ENCODE measurements at regions not wholly inside any gene's neighbourhood (a gene's known extent, or its start where the extent isn't known, plus 50 kb on each side); places are given as distances from the start of the nearest gene placed in this dataset.

DNA sequence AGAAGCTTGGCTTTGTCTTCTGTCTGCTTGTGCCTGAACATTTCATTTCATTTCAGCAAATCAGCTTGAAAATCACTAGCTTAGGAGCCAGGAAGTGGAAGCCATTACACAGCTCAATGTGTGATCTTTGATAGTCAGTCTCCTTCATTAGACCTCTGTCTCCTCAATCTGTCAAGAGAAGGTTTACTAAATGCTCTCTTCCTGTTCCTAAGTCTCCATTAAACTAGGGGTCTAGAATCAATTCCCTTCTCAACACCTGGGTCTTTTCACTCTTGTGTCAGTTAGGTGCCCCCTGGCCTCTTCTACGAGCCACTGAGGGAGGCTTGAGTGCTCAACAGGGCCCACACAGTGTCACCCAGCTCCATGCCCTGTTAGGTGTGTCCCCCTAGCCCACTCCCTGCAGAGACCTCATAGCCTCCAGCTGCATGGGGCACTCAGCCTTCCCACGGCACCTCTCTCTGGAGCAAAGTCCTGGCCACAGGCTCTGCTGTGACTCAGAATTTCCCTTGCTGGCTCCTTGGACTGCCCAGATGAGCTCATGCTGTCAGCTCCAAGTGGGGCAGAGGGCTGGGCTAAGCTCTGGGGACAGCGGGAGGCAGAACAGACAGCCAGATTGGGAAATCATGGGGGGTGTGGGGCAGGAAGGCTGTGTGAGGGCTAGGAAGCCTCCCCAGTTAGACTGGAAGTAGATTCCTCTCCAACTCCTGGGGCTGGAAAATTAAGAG lies 115.7 kb upstream of the IPO9 start:
- DNase-seq (ENCODE audit: low read depth), result peak; percentile 99
- TF ChIP-seq, protein P1, sequence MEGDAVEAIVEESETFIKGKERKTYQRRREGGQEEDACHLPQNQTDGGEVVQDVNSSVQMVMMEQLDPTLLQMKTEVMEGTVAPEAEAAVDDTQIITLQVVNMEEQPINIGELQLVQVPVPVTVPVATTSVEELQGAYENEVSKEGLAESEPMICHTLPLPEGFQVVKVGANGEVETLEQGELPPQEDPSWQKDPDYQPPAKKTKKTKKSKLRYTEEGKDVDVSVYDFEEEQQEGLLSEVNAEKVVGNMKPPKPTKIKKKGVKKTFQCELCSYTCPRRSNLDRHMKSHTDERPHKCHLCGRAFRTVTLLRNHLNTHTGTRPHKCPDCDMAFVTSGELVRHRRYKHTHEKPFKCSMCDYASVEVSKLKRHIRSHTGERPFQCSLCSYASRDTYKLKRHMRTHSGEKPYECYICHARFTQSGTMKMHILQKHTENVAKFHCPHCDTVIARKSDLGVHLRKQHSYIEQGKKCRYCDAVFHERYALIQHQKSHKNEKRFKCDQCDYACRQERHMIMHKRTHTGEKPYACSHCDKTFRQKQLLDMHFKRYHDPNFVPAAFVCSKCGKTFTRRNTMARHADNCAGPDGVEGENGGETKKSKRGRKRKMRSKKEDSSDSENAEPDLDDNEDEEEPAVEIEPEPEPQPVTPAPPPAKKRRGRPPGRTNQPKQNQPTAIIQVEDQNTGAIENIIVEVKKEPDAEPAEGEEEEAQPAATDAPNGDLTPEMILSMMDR (IDR thresholded peaks at IDR 0.05; ENCODE audit: insufficient read depth, low read length), result no peak
- no peak overlapping the region for H3K4me3 ChIP-seq (ENCODE audit: low read depth, low read length)

DNA sequence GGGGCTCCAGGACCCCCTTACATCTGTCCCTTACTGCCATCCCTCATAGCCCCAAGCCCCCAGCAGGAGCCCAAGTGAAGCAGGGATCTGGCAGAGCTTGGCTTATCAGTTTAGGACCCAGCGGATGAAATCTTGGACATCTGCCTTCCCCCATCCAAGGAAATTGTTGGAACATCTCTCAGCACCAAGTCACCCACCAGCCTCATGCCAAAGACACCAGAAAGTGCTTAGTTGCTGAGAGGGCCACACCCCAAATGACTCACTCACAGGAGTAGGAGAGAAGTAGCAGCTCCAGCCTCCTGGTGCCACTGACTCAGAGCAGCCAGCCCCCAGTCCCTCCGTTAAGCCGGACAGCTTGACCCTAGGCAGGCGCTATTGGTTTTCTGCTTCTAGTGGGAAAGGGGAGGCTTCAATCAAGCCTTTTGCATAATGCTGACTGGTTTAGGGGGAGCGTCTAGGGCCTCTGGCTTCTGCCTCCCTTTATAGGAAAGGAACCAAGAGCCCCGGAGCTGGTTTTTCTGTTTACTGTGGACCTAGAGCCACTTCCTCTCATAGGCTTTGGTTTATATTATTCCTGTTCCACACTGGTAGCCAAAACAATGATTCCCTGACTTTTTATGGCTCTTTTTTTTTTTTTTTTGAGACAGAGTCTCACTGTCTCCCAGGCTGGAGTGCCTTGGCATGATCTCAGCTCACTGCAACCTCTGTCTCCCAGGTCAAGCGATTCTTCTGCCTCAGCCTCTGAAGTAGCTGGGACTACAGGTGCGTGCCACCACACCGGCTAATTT lies 114.2 kb upstream of the IPO9 start:
- no peak overlapping the region for H3K4me3 ChIP-seq (ENCODE audit: low read depth, low read length)
- DNase-seq (ENCODE audit: low read depth), result peak; percentile 99
- TF ChIP-seq, protein P1 (IDR thresholded peaks at IDR 0.05; ENCODE audit: insufficient read depth, low read length), result no peak

DNA sequence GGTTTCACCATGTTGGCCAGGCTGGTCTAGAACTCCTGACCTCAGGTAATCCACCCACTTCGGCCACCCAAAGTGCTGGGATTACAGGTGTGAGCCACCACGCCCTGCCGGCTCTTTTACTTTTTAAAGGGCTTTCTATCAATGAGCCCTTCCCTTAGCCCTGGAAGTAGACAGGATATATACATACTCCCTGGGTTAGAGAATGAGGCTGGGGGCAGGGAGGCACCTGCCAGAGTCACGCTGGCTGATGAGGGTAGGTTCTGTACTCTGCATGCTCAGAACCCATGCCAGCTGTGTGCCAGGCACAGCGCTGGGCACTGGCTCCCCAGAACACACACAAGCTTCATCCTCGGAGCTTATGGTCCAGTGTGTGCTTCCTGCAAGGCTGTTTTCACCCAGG lies 113.6 kb upstream of the IPO9 start:
- TF ChIP-seq, protein P1 (IDR thresholded peaks at IDR 0.05; ENCODE audit: insufficient read depth, low read length), result no peak
- DNase-seq (ENCODE audit: low read depth), result no peak
- H3K4me3 ChIP-seq (ENCODE audit: low read depth, low read length), result no peak overlapping the region

DNA sequence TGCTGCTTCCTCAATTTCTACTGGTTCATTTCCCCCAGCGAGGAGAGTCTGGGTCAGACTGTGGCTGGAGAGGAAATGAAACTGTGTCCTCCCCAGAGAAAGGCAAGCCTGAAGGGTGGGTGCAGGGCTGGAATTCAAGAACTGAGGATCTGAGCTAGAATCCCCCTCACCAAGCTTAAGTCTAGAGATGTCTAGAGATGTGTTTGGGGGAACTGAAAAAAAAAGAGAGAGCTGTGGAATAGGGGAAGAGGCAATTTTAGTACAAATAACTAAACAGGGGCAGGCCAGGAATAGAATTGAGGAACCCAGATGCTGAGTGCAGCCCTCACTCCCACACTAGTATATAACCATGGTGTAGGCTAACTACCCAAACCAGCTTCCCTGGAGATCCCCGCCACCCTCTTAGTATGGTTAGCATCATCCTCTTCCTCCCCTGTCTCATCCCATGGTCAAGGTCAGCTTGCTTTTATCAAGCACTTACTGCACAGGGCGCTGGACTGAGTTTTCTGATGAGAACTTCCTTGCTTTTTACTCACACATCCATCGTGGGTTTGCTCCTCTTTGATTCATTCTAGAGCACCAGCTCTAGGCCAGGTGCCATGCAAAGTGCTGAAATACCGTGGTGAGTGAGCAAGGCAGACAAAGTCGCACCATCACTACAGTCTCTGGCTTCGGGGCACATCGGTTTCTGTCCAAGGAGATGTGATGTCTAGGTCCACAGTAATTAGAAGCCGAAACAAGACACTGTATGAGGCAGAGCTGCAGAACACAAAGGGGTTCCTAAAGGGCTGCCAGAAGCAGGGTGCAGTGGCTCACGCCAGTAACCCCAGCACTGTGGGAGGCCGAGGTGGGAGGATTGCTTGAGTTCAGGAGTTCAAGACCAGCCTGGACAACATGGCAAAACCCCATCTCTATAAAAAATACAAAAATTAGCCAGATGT lies 112.9 kb upstream of the IPO9 start:
- no peak overlapping the region for H3K4me3 ChIP-seq (ENCODE audit: low read depth, low read length)
- DNase-seq (ENCODE audit: low read depth), result no peak
- TF ChIP-seq, protein P1 (IDR thresholded peaks at IDR 0.05; ENCODE audit: insufficient read depth, low read length), result no peak

DNA sequence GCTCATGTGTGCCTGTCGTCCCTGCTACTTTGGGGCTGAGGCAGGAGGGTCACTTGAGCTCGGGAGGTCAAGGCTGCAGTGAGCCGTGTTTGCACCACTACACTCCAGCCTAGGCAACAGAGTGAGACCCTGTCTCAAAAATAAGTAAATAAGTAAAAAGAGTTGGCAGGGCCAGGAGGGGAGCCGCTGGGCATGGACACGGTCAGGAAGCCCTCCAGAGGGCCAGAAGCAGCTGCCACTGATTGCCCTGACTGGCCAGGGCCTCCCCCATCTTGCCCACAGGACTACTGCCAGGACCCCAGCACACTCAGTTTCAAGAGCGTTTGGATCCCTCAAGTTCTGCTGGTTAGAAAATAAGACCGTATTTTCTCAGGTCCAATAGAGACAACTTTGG lies 112.2 kb upstream of the IPO9 start:
- no peak overlapping the region for H3K4me3 ChIP-seq (ENCODE audit: low read depth, low read length)
- no peak for DNase-seq (ENCODE audit: low read depth)
- TF ChIP-seq, protein P1 (IDR thresholded peaks at IDR 0.05; ENCODE audit: insufficient read depth, low read length), result no peak

DNA sequence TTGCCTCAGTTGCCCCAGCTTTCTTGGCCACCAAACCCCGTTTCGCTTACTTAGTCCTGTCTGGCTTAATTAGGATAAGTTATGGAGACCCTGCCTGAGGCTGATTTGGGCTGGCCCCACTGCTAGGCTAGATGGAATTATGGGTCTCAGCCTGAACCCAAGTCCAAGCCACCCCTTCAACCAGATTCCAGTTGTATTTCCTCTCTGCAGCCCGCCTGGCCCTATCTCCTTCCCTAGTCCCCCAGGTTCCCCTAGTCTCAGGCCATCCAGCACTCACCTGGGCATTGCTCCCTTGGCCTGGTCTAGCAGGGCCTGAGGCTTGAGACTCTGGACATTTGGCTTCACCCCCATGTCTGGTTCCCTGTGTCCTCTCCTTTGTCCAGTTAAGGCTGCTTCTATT lies 111.7 kb upstream of the IPO9 start:
- DNase-seq (ENCODE audit: low read depth), result no peak
- TF ChIP-seq, protein P1 (IDR thresholded peaks at IDR 0.05; ENCODE audit: insufficient read depth, low read length), result no peak
- H3K4me3 ChIP-seq (ENCODE audit: low read depth, low read length), result no peak overlapping the region
